ENCODE measurements at regions not wholly inside any gene's neighbourhood (a gene's known extent, or its start where the extent isn't known, plus 50 kb on each side); places are given as distances from the start of the nearest gene placed in this dataset.

GRCh38 chr12:11965258-11965910 lies 105.4 kb upstream of the BCL2L14 start:
- no peak for TF ChIP-seq EZH2phosphoT487 (IDR thresholded peaks at IDR 0.05; ENCODE audit: low read depth)
- TF ChIP-seq CTCF (IDR thresholded peaks at IDR 0.05; ENCODE audit: low read depth, low read length): no peak
- Histone ChIP-seq H3K4me1 (ENCODE audit: low read length) (peaks cover 46% of the 10 kb centered on the region), H3K9ac (ENCODE audit: low read length) (no peak overlapping the region), H3K27ac (ENCODE audit: low read length) (no peak overlapping the region), H2AFZ (ENCODE audit: low read depth, low read length) (no peak overlapping the region), H3K79me2 (ENCODE audit: low read length) (no peaks in the 10 kb centered on the region), H4K20me1 (ENCODE audit: insufficient read depth, low read length) (no peaks in the 10 kb centered on the region), H3K4me3 (ENCODE audit: low read length) (no peak overlapping the region), H3K27me3 (ENCODE audit: low read depth, low read length) (no peaks in the 10 kb centered on the region), H3K9me3 (ENCODE audit: insufficient read depth, low read length) (no peaks in the 10 kb centered on the region), H3K36me3 (replicated peaks; ENCODE audit: low read depth, low read length) (no peaks in the 10 kb centered on the region), H3K4me2 (ENCODE audit: low read length) (no peak overlapping the region)

- Histone ChIP-seq H3K27me3 (ENCODE audit: low read depth, low read length) (no peaks in the 10 kb centered on the region), H2AFZ (ENCODE audit: low read depth, low read length) (no peak overlapping the region), H3K79me2 (ENCODE audit: low read length) (no peaks in the 10 kb centered on the region), H3K4me1 (ENCODE audit: low read length) (peaks cover 49% of the 10 kb centered on the region), H3K9me3 (ENCODE audit: insufficient read depth, low read length) (no peaks in the 10 kb centered on the region), H4K20me1 (ENCODE audit: insufficient read depth, low read length) (no peaks in the 10 kb centered on the region), H3K9ac (ENCODE audit: low read length) (peak overlapping the region; percentile 27), H3K4me2 (ENCODE audit: low read length) (peak overlapping the region; percentile 6), H3K27ac (ENCODE audit: low read length) (peak overlapping the region; percentile 83; the same call in 1 of the 2 replicates), H3K4me3 (ENCODE audit: low read length) (no peak overlapping the region), H3K36me3 (replicated peaks; ENCODE audit: low read depth, low read length) (no peaks in the 10 kb centered on the region)
- TF ChIP-seq CTCF (IDR thresholded peaks at IDR 0.05; ENCODE audit: low read depth, low read length) (no peak), EZH2phosphoT487 (IDR thresholded peaks at IDR 0.05; ENCODE audit: low read depth) (no peak)
Measured at GRCh38 chr12:11967376-11968047, 103.2 kb upstream of the BCL2L14 start.

GRCh38 chr12:11968048-11968383 lies 102.7 kb upstream of the BCL2L14 start:
- Histone ChIP-seq H3K36me3 (replicated peaks; ENCODE audit: low read depth, low read length) (no peaks in the 10 kb centered on the region), H3K27ac (ENCODE audit: low read length) (peak overlapping the region; percentile 83; the same call in 1 of the 2 replicates), H3K4me3 (ENCODE audit: low read length) (no peak overlapping the region), H4K20me1 (ENCODE audit: insufficient read depth, low read length) (no peaks in the 10 kb centered on the region), H3K79me2 (ENCODE audit: low read length) (no peaks in the 10 kb centered on the region), H2AFZ (ENCODE audit: low read depth, low read length) (no peak overlapping the region), H3K4me2 (ENCODE audit: low read length) (peak overlapping the region; percentile 6), H3K9ac (ENCODE audit: low read length) (peak overlapping the region; percentile 27), H3K27me3 (ENCODE audit: low read depth, low read length) (no peaks in the 10 kb centered on the region), H3K9me3 (ENCODE audit: insufficient read depth, low read length) (no peaks in the 10 kb centered on the region), H3K4me1 (ENCODE audit: low read length) (peaks cover 49% of the 10 kb centered on the region)
- no peak for TF ChIP-seq EZH2phosphoT487 (IDR thresholded peaks at IDR 0.05; ENCODE audit: low read depth)
- no peak for TF ChIP-seq CTCF (IDR thresholded peaks at IDR 0.05; ENCODE audit: low read depth, low read length)

GRCh38 chr12:11968516-11968915 lies 102.2 kb upstream of the BCL2L14 start:
- Histone ChIP-seq H2AFZ (ENCODE audit: low read depth, low read length) (no peak overlapping the region), H3K4me1 (ENCODE audit: low read length) (peaks cover 49% of the 10 kb centered on the region), H3K27me3 (ENCODE audit: low read depth, low read length) (no peaks in the 10 kb centered on the region), H3K9me3 (ENCODE audit: insufficient read depth, low read length) (no peaks in the 10 kb centered on the region), H3K79me2 (ENCODE audit: low read length) (no peaks in the 10 kb centered on the region), H3K4me2 (ENCODE audit: low read length) (peak overlapping the region; percentile 65), H3K36me3 (replicated peaks; ENCODE audit: low read depth, low read length) (no peaks in the 10 kb centered on the region), H3K4me3 (ENCODE audit: low read length) (no peak overlapping the region), H3K9ac (ENCODE audit: low read length) (peak overlapping the region; percentile 51), H4K20me1 (ENCODE audit: insufficient read depth, low read length) (no peaks in the 10 kb centered on the region), H3K27ac (ENCODE audit: low read length) (peak overlapping the region; percentile 83)
- TF ChIP-seq CTCF (IDR thresholded peaks at IDR 0.05; ENCODE audit: low read depth, low read length): no peak
- no peak for TF ChIP-seq EZH2phosphoT487 (IDR thresholded peaks at IDR 0.05; ENCODE audit: low read depth)
